ENCODE measurements at regions not wholly inside any gene's neighbourhood (a gene's known extent, or its start where the extent isn't known, plus 50 kb on each side); places are given as distances from the start of the nearest gene placed in this dataset.
"Not testable (repeated sequence)": the region's sequence is repeated elsewhere in the genome, so short reads cannot be mapped to it uniquely, and the experiment has no call there.

DNA sequence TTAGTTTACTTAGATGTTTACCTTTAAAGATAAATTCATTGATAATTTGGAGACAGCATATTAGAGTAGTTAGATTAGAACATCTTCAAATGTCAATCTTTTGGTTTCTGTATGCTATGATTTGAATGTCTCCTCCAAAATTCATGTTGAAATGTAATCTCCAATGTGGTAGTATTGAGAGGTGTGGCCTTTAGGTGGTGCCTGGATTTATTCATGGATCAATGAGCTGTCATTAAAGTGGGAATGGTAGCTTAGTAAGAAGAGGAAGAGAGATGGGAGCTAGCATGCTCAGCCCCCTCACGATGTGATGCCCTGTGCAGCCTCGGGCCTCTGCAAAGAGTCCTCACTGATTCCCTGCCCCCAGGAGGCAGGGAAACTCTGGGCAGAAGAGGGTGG lies 133.6 kb upstream of the TUT7 start:
- DNase-seq (ENCODE audit: low spot score) (no peak), ATAC-seq (ENCODE audit: low FRiP score) (no peak)
- TF ChIP-seq, protein P1, sequence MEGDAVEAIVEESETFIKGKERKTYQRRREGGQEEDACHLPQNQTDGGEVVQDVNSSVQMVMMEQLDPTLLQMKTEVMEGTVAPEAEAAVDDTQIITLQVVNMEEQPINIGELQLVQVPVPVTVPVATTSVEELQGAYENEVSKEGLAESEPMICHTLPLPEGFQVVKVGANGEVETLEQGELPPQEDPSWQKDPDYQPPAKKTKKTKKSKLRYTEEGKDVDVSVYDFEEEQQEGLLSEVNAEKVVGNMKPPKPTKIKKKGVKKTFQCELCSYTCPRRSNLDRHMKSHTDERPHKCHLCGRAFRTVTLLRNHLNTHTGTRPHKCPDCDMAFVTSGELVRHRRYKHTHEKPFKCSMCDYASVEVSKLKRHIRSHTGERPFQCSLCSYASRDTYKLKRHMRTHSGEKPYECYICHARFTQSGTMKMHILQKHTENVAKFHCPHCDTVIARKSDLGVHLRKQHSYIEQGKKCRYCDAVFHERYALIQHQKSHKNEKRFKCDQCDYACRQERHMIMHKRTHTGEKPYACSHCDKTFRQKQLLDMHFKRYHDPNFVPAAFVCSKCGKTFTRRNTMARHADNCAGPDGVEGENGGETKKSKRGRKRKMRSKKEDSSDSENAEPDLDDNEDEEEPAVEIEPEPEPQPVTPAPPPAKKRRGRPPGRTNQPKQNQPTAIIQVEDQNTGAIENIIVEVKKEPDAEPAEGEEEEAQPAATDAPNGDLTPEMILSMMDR (IDR thresholded peaks at IDR 0.05): no peak

DNA sequence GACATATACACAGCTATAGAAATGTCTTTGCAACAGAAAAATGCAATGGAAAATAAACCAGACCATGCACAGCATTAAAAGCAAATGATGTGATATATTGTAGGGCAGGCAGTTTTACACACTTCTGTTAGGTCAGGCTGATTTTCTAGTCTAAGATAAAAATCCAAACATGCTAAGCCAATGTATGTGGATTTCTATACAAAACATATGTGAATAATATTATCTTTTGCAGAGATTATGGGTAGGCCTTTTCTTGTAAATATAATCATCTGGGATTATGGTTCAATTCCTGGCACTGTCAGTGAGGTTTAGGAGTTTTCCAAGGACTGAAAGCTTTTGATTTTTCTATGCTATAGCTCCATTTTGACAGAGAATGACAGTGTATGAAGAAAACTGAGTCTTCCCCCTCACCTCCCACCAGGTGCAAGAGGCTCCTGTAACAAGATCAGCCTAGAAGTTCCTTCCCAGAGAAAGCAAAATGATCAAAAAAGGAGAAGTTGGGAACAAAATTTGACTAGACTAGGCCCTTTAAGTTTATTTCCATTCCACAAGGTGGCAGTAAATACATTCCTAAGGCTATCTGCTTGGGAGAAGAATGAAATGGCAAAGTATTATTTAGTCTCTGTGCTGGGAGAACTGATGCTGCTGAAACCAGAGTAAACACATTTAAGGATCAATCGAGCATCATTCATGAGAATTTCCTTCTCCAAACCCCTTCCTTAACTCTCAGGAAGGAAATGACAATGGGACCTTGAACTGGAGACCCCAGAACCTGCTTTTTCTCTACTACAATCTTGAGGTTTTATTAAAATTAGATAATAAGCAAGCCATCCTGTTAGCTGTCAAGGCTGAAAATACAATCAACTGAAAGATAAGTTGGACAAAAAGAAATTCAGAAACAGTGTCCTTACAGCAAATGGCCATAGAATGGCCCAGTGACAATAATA lies 133.0 kb upstream of the TUT7 start:
- no peak for ATAC-seq (ENCODE audit: low FRiP score)
- TF ChIP-seq, protein P1 (IDR thresholded peaks at IDR 0.05): no peak
- DNase-seq (ENCODE audit: low spot score): no peak

DNA sequence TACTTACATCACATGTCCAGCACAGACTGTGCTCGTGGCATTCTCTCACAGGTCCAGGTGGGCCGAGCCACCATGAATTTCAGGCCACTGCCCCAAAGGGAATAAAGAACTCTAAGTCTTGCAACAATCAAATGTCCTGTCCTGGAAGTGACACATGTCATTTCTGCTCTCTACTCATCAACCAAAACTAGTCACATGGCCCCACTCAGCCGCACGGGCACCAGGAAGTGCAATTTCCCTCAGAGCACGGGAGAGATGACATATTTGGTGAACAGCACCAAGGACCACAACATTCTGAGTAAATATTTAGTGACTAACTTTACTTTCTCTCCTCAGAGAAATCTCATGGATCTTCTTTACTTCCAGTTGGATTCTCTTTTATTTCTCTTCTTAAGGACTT lies 131.1 kb upstream of the TUT7 start:
- DNase-seq (ENCODE audit: low spot score): no peak
- ATAC-seq (ENCODE audit: low FRiP score): no peak
- TF ChIP-seq, protein P1 (IDR thresholded peaks at IDR 0.05): no peak

DNA sequence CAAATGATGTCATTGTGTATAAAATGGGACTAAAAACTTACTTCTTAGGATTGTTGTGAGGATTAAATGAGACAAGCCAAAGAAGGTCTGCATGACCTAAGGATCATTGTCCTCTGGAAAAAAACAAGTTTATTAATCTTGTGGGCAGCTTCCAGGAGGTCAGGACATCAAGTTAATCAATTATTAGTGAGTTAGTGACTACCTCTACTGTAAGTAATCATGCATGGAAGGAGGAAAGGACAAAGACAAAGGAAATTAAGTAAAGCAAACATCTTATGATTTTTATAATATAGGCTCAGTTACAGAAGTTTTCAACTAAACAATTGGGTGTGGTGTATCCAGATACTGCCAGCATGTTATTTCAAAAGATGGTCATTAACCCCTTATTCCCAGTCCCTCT lies 129.3 kb upstream of the TUT7 start:
- DNase-seq (ENCODE audit: low spot score) (no peak), ATAC-seq (ENCODE audit: low FRiP score) (no peak)
- TF ChIP-seq, protein P1 (IDR thresholded peaks at IDR 0.05): no peak

DNA sequence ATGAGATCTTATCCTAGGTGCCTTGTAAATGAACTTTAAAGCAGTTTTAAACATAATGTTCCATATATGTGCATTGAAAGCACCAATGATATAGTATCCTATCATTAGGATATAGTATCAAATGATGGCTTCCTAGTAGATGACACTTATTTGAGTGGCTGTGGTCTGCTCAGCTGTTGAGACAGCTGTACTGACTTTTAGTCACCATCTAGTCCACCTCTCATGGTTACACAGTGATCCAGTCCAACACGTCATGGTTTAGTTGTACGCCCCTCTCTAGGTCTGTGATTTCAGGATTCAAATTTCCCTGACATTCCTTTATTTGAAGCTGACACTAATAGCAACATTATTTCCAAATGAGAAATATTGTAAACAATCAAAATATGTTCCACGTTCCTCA lies 127.3 kb upstream of the TUT7 start:
- ATAC-seq (ENCODE audit: low FRiP score) (no peak), DNase-seq (ENCODE audit: low spot score) (no peak)
- TF ChIP-seq, protein P1 (IDR thresholded peaks at IDR 0.05): no peak

DNA sequence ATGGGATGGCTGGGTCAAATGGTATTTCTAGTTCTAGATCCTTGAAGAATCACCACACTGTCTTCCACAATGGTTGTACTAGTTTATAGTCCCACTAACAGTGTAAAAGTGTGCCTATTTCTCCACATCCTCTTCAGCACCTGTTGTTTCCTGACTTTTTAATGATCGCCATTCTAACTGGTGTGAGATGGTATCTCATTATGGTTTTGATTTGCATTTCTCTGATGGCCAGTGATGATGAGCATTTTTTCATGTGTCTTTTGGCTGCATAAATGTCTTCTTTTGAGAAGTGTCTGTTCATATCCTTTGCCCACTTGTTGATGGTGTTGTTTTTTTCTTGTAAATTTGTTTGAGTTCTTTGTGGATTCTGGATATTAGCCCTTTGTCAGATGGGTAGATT lies 121.0 kb upstream of the TUT7 start:
- DNase-seq (ENCODE audit: low spot score); ATAC-seq (ENCODE audit: low FRiP score): not testable (repeated sequence)

DNA sequence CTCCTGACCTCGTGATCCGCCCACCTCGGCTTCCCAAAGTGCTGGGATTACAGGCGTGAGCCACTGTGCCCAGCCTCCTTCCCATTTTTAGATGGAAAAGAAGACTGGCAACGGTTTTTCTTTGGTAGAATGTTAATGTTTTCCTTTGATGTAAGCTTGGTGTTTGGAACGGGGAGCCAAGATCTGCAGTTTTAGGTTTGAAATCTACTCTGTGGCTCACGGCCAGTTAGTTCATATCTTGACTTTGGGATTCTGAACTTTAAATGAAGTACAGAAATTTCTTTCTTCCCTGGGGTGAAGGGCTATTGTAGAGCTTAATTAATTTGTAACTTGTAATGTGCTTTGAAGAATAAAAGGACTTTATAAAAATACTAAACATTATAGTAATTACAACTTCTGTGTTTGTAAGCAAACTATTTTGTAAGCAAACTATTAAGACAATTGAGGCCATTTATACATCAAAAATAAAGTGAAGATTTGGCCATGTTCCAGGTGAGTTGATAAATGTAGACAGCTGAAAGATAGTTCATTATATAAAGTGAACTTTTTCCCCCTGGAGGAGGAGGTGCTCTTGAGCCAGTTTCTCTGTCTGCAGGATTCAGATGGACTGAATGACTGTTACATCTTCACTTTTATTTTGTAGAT lies 117.1 kb upstream of the TUT7 start:
- TF ChIP-seq, protein P1 (IDR thresholded peaks at IDR 0.05): no peak
- ATAC-seq (ENCODE audit: low FRiP score) (no peak), DNase-seq (ENCODE audit: low spot score) (no peak)
